ENCODE measurements at regions not wholly inside any gene's neighbourhood (a gene's known extent, or its start where the extent isn't known, plus 50 kb on each side); places are given as distances from the start of the nearest gene placed in this dataset.

DNA sequence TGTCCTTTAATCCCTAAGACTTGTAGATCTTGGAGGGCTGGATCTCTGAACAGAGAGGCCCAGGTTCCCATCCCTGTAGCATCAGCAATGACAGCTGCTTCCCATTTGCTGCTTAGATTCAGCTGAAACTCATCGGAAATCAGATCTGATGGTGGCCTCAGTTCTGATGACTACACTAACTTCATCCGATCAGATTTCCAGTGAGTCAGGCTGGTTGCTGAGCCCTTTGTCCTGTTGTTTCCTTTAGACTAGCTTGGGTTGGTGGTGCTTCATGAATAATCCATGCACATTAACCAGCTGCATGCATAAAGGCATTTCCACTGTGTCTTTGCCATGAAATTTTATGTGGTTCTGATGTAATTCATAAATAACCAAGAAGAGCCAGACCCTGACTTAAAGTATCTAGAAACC, 195.2 kb upstream of the TUT7 start:
- DNase-seq (ENCODE audit: extremely low spot score, unreplicated experiment), result no peak
- Mint-ChIP-seq H3K9me3 (ENCODE audit: unreplicated experiment) (no peaks in the 10 kb centered on the region), H3K27ac (ENCODE audit: unreplicated experiment) (no peak overlapping the region), H3K27me3 (ENCODE audit: unreplicated experiment) (no peaks in the 10 kb centered on the region), H3K36me3 (ENCODE audit: unreplicated experiment) (no peaks in the 10 kb centered on the region), H3K4me1 (ENCODE audit: unreplicated experiment) (peaks cover 27% of the 10 kb centered on the region), H3K4me3 (ENCODE audit: unreplicated experiment) (no peak overlapping the region)
- TF ChIP-seq CTCF (IDR thresholded peaks at IDR 0.05), result no peak

DNA sequence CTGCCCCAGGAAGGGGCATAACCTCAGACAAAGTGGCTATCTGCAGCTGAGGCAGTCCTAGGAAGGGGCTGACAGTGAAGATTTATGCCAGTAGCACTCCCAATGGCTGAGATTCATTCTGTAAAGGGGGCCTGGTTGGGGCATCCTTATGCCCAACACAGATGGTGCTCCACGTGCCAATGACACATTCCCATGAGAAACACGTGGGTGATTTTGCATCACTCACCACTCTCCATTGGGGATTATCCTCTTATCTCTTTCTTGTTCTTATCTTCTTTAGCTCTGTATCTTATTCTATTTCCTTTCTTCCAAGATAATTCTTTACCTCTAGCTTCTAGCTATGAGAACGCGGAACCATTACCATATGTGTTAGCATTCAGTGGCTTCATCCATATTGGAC, 194.0 kb upstream of the TUT7 start:
- Mint-ChIP-seq H3K27me3 (ENCODE audit: unreplicated experiment) (no peaks in the 10 kb centered on the region), H3K36me3 (ENCODE audit: unreplicated experiment) (no peaks in the 10 kb centered on the region), H3K4me1 (ENCODE audit: unreplicated experiment) (peaks cover 27% of the 10 kb centered on the region), H3K4me3 (ENCODE audit: unreplicated experiment) (no peak overlapping the region), H3K9me3 (ENCODE audit: unreplicated experiment) (no peaks in the 10 kb centered on the region), H3K27ac (ENCODE audit: unreplicated experiment) (no peak overlapping the region)
- no peak for TF ChIP-seq CTCF (IDR thresholded peaks at IDR 0.05)
- DNase-seq (ENCODE audit: extremely low spot score, unreplicated experiment), result no peak

- Mint-ChIP-seq H3K4me3 (ENCODE audit: unreplicated experiment) (no peak overlapping the region), H3K27me3 (ENCODE audit: unreplicated experiment) (no peaks in the 10 kb centered on the region), H3K27ac (ENCODE audit: unreplicated experiment) (no peak overlapping the region), H3K36me3 (ENCODE audit: unreplicated experiment) (no peaks in the 10 kb centered on the region), H3K9me3 (ENCODE audit: unreplicated experiment) (no peaks in the 10 kb centered on the region), H3K4me1 (ENCODE audit: unreplicated experiment) (peaks cover 27% of the 10 kb centered on the region)
- DNase-seq (ENCODE audit: extremely low spot score, unreplicated experiment), result no peak
- TF ChIP-seq CTCF (IDR thresholded peaks at IDR 0.05), result no peak
These were observed 193.4 kb upstream of the TUT7 start for GRCh38 chr9:86547571-86547970.

GRCh38 chr9:86546712-86547111, 192.5 kb upstream of the TUT7 start:
- no peaks in the 10 kb centered on the region for H3K27me3 Mint-ChIP-seq (ENCODE audit: unreplicated experiment)
- DNase-seq (ENCODE audit: extremely low spot score, unreplicated experiment), result no peak
- no peak overlapping the region for H3K4me3 Mint-ChIP-seq (ENCODE audit: unreplicated experiment)
- no peaks in the 10 kb centered on the region for H3K36me3 Mint-ChIP-seq (ENCODE audit: unreplicated experiment)
- no peak for TF ChIP-seq CTCF (IDR thresholded peaks at IDR 0.05)
- H3K27ac Mint-ChIP-seq (ENCODE audit: unreplicated experiment), result no peak overlapping the region
- no peaks in the 10 kb centered on the region for H3K9me3 Mint-ChIP-seq (ENCODE audit: unreplicated experiment)
- H3K4me1 Mint-ChIP-seq (ENCODE audit: unreplicated experiment), result peaks cover 28% of the 10 kb centered on the region

DNA sequence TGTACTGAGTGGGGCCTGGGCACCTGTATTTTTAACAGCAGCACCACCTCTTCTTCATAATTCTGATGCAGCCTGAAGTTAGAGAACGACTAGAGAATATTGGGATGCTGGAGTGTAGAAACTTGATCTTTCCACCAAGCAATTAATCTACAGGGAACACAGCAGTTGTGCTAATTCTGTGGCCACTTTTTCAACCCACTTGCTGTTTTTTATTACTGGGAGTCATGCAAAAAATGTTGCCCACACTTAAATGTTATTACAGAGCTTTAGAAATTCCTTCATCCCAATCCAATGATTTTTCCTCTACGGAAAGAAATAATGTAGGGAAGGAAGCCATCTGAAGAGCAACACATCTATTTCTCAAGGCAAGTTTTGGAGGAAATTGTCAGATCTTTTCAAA, 190.9 kb upstream of the TUT7 start:
- Mint-ChIP-seq H3K4me1 (ENCODE audit: unreplicated experiment) (peaks cover 29% of the 10 kb centered on the region), H3K9me3 (ENCODE audit: unreplicated experiment) (no peaks in the 10 kb centered on the region), H3K4me3 (ENCODE audit: unreplicated experiment) (no peak overlapping the region), H3K36me3 (ENCODE audit: unreplicated experiment) (no peaks in the 10 kb centered on the region), H3K27ac (ENCODE audit: unreplicated experiment) (no peak overlapping the region), H3K27me3 (ENCODE audit: unreplicated experiment) (no peaks in the 10 kb centered on the region)
- DNase-seq (ENCODE audit: extremely low spot score, unreplicated experiment), result no peak
- TF ChIP-seq CTCF (IDR thresholded peaks at IDR 0.05), result no peak

All from osteocyte (in vitro differentiated cells).